ENCODE measurements at regions not wholly inside any gene's neighbourhood (a gene's known extent, or its start where the extent isn't known, plus 50 kb on each side); places are given as distances from the start of the nearest gene placed in this dataset.

DNA sequence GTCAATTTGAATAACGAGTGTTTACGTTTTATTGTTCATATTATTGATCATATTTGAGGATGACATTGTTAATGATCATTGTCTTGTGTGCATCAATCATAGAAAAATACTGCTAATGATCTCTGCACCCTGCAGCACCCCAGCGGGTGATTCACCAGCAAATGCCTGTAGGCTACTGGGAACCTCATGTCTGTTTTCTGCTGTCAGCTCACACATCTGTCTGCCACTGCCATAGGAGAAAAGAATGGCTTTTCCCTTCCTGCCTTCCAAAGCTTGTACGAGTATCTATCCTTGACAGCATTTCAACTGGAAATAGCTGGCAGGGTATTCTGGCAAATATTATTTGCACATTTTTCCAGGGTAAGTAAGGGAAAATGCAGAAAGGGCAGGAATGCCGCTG, 272.1 kb upstream of the TRAM1L1 start:
- POLR2A ChIA-PET: no interaction called here
- H3K9me2 ChIP-seq: no peaks in the 10 kb centered on the region
- H3K4me3 ChIP-seq (ENCODE audit: low read depth in 2 of 2, low read length in 1 of 2): no peak overlapping the region
- no peak overlapping the region for H3K9ac ChIP-seq
- no peaks in the 10 kb centered on the region for H4K20me1 ChIP-seq (ENCODE audit: insufficient read depth)
- H3F3A ChIP-seq (replicated peaks; ENCODE audit: insufficient read depth): no peaks in the 10 kb centered on the region
- peaks cover 0 to 2% of the 10 kb centered on the region in 2 experiments; a peak in 1 of 4 replicates for H3K4me1 ChIP-seq (ENCODE audit: control insufficient read depth in 1 of 2, insufficient read depth in 2 of 2, low read depth in 1 of 2, low read length in 1 of 2)
- DNase-seq: no peak
- CTCF ChIA-PET: no interaction called here
- no peak overlapping the region for H3K27ac ChIP-seq (ENCODE audit: low read depth in 2 of 2, low read length in 1 of 2)
- 58% methylated on average over 5 of the region's 5 CpGs for WGBS (ENCODE audit: low lambda C conversion rate)
- H2AFZ ChIP-seq (ENCODE audit: low read depth): no peak overlapping the region
- H3K4me2 ChIP-seq: no peak overlapping the region
- TF ChIP-seq, protein P1, sequence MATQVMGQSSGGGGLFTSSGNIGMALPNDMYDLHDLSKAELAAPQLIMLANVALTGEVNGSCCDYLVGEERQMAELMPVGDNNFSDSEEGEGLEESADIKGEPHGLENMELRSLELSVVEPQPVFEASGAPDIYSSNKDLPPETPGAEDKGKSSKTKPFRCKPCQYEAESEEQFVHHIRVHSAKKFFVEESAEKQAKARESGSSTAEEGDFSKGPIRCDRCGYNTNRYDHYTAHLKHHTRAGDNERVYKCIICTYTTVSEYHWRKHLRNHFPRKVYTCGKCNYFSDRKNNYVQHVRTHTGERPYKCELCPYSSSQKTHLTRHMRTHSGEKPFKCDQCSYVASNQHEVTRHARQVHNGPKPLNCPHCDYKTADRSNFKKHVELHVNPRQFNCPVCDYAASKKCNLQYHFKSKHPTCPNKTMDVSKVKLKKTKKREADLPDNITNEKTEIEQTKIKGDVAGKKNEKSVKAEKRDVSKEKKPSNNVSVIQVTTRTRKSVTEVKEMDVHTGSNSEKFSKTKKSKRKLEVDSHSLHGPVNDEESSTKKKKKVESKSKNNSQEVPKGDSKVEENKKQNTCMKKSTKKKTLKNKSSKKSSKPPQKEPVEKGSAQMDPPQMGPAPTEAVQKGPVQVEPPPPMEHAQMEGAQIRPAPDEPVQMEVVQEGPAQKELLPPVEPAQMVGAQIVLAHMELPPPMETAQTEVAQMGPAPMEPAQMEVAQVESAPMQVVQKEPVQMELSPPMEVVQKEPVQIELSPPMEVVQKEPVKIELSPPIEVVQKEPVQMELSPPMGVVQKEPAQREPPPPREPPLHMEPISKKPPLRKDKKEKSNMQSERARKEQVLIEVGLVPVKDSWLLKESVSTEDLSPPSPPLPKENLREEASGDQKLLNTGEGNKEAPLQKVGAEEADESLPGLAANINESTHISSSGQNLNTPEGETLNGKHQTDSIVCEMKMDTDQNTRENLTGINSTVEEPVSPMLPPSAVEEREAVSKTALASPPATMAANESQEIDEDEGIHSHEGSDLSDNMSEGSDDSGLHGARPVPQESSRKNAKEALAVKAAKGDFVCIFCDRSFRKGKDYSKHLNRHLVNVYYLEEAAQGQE (IDR thresholded peaks at IDR 0.05; ENCODE audit: low read depth, low read length): no peak
- TF ChIP-seq, protein P2, sequence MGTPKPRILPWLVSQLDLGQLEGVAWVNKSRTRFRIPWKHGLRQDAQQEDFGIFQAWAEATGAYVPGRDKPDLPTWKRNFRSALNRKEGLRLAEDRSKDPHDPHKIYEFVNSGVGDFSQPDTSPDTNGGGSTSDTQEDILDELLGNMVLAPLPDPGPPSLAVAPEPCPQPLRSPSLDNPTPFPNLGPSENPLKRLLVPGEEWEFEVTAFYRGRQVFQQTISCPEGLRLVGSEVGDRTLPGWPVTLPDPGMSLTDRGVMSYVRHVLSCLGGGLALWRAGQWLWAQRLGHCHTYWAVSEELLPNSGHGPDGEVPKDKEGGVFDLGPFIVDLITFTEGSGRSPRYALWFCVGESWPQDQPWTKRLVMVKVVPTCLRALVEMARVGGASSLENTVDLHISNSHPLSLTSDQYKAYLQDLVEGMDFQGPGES (IDR thresholded peaks at IDR 0.05; ENCODE audit: low read depth, low read length): no peak
- TF ChIP-seq FOXM1 (IDR thresholded peaks at IDR 0.05; ENCODE audit: low read depth) (no peak), FOXJ3 (CRISPR knock-in tag; IDR thresholded peaks at IDR 0.05) (no peak), POLR2AphosphoS5 (IDR thresholded peaks at IDR 0.05; ENCODE audit: low read depth, low read length) (no peak), EZH2phosphoT487 (IDR thresholded peaks at IDR 0.05; ENCODE audit: borderline replicate concordance, low read depth) (no peak), YY1 (IDR thresholded peaks at IDR 0.05; ENCODE audit: low read depth) (no peak), ELF1 (IDR thresholded peaks at IDR 0.05) (no peak), SIN3A (IDR thresholded peaks at IDR 0.05; ENCODE audit: borderline replicate concordance, low read depth, low read length) (no peak), FOSL2 (IDR thresholded peaks at IDR 0.05; ENCODE audit: borderline replicate concordance, low read depth) (no peak)
- TF ChIP-seq, protein P3, sequence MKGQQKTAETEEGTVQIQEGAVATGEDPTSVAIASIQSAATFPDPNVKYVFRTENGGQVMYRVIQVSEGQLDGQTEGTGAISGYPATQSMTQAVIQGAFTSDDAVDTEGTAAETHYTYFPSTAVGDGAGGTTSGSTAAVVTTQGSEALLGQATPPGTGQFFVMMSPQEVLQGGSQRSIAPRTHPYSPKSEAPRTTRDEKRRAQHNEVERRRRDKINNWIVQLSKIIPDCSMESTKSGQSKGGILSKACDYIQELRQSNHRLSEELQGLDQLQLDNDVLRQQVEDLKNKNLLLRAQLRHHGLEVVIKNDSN (IDR thresholded peaks at IDR 0.05; ENCODE audit: borderline replicate concordance, low read depth): no peak
- TF ChIP-seq, protein P4, sequence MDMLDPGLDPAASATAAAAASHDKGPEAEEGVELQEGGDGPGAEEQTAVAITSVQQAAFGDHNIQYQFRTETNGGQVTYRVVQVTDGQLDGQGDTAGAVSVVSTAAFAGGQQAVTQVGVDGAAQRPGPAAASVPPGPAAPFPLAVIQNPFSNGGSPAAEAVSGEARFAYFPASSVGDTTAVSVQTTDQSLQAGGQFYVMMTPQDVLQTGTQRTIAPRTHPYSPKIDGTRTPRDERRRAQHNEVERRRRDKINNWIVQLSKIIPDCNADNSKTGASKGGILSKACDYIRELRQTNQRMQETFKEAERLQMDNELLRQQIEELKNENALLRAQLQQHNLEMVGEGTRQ (IDR thresholded peaks at IDR 0.05; ENCODE audit: borderline replicate concordance, low read depth, low read length): no peak
- TF ChIP-seq, protein P5, sequence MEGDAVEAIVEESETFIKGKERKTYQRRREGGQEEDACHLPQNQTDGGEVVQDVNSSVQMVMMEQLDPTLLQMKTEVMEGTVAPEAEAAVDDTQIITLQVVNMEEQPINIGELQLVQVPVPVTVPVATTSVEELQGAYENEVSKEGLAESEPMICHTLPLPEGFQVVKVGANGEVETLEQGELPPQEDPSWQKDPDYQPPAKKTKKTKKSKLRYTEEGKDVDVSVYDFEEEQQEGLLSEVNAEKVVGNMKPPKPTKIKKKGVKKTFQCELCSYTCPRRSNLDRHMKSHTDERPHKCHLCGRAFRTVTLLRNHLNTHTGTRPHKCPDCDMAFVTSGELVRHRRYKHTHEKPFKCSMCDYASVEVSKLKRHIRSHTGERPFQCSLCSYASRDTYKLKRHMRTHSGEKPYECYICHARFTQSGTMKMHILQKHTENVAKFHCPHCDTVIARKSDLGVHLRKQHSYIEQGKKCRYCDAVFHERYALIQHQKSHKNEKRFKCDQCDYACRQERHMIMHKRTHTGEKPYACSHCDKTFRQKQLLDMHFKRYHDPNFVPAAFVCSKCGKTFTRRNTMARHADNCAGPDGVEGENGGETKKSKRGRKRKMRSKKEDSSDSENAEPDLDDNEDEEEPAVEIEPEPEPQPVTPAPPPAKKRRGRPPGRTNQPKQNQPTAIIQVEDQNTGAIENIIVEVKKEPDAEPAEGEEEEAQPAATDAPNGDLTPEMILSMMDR (IDR thresholded peaks at IDR 0.05): no peak
- H3K9me3 ChIP-seq: no peaks in the 10 kb centered on the region
- H3K36me3 ChIP-seq (replicated peaks in 1 of 2; ENCODE audit: control insufficient read depth in 1 of 2, insufficient read depth in 2 of 2, low read length in 1 of 2): no peaks in the 10 kb centered on the region
- H3K79me2 ChIP-seq (ENCODE audit: insufficient read depth): no peaks in the 10 kb centered on the region
- no peaks in the 10 kb centered on the region for H3K27me3 ChIP-seq (ENCODE audit: insufficient read depth)

Measured in SK-N-SH (cell line).